SK-N-SH treated with all-trans-retinoic acid at 6 μM for 48 hours (cell line): ENCODE measurements at regions not wholly inside any gene's neighbourhood (a gene's known extent, or its start where the extent isn't known, plus 50 kb on each side); places are given as distances from the start of the nearest gene placed in this dataset.

Source experiments
- ATAC-seq: fragments of 200-7000 bp; cut with Tn5 transposase; 3 replicates; pipeline ENCODE4 v1.9.1; 2020; ENCODE audit warnings: mild to moderate bottlenecking, moderate library complexity
- ARNTL ChIP-seq: fragments of 450-650 bp; formaldehyde crosslinking; IDR thresholded peaks from 2 replicates; pipeline ENCODE4 v1.5.0; 2020; ENCODE audit warnings: low read depth, mild to moderate bottlenecking, moderate library complexity, borderline replicate concordance
- BACH2 ChIP-seq: fragments of 250-450 bp; sonication (Bioruptor Pico); IDR thresholded peaks from 2 replicates; pipeline ENCODE4 v1.9.0; 2021; ENCODE audit warnings: mild to moderate bottlenecking, borderline replicate concordance
- CREB5 ChIP-seq: fragments of 250-450 bp; sonication (Bioruptor Pico); IDR thresholded peaks from 2 replicates; pipeline ENCODE4 v1.5.1; 2020; ENCODE audit warnings: low read depth, mild to moderate bottlenecking, moderate library complexity
- CSDC2 ChIP-seq: fragments of 250-450 bp; sonication (Bioruptor Pico); IDR thresholded peaks from 2 replicates; pipeline ENCODE4 v1.5.0; 2020; ENCODE audit warnings: mild to moderate bottlenecking, moderate library complexity
- CSRNP3 ChIP-seq: fragments of 250-450 bp; sonication (Bioruptor Pico); IDR thresholded peaks from 2 replicates; pipeline ENCODE4 v1.5.1; 2021; ENCODE audit warnings: mild to moderate bottlenecking, moderate library complexity
- ESRRG ChIP-seq: fragments of 250-450 bp; sonication (Bioruptor Pico); IDR thresholded peaks from 2 replicates; pipeline ENCODE4 v1.6.1; 2021; ENCODE audit warnings: mild to moderate bottlenecking
- GLIS3 ChIP-seq: fragments of 250-450 bp; sonication (Bioruptor Pico); IDR thresholded peaks from 2 replicates; pipeline ENCODE4 v1.5.0; 2020; ENCODE audit warnings: mild to moderate bottlenecking, moderate library complexity
- ISL1 ChIP-seq: fragments of 250-450 bp; sonication (Bioruptor Pico); IDR thresholded peaks from 2 replicates; pipeline ENCODE4 v2.1.2; 2022; ENCODE audit warnings: mild to moderate bottlenecking, moderate library complexity
- OSR1 ChIP-seq: fragments of 250-450 bp; sonication (Bioruptor Pico); IDR thresholded peaks from 2 replicates; pipeline ENCODE4 v1.8.0; 2022; ENCODE audit warnings: moderate library complexity, mild to moderate bottlenecking, inconsistent platforms
- PATZ1 ChIP-seq: fragments of 250-450 bp; sonication (Bioruptor Pico); IDR thresholded peaks from 2 replicates; pipeline ENCODE4 v1.8.0; 2020; ENCODE audit warnings: mild to moderate bottlenecking, moderate library complexity, borderline replicate concordance
- PPARA ChIP-seq: fragments of 250-450 bp; sonication (Bioruptor Pico); IDR thresholded peaks from 2 replicates; pipeline ENCODE4 v1.5.0; 2020; ENCODE audit warnings: mild to moderate bottlenecking, borderline replicate concordance
- RARB ChIP-seq: fragments of 250-450 bp; sonication (Bioruptor Pico); IDR thresholded peaks from 2 replicates; pipeline ENCODE4 v1.8.0; 2021; ENCODE audit warnings: mild to moderate bottlenecking, moderate library complexity
- SNAI2 ChIP-seq: fragments of 250-450 bp; sonication (Bioruptor Pico); IDR thresholded peaks from 2 replicates; pipeline ENCODE4 v1.5.0; 2020; ENCODE audit warnings: mild to moderate bottlenecking, moderate library complexity
- TCF4 ChIP-seq: fragments of 250-450 bp; sonication (Bioruptor Pico); IDR thresholded peaks from 2 replicates; pipeline ENCODE4 v1.8.0; 2021; ENCODE audit warnings: mild to moderate bottlenecking, moderate library complexity, borderline replicate concordance
- TOX ChIP-seq: fragments of 250-450 bp; sonication (Bioruptor Pico); IDR thresholded peaks from 2 replicates; pipeline ENCODE4 v1.8.0; 2021; ENCODE audit warnings: mild to moderate bottlenecking, moderate library complexity, borderline replicate concordance
- TSHZ2 ChIP-seq: fragments of 250-450 bp; sonication (Bioruptor Pico); IDR thresholded peaks from 2 replicates; pipeline ENCODE4 v1.5.0; 2020; ENCODE audit warnings: mild to moderate bottlenecking, moderate library complexity
- ZC3H10 ChIP-seq: fragments of 250-450 bp; sonication (Bioruptor Pico); IDR thresholded peaks from 2 replicates; pipeline ENCODE4 v1.5.1; 2021; ENCODE audit warnings: mild to moderate bottlenecking, moderate library complexity
- ZFP3 ChIP-seq: fragments of 250-450 bp; sonication (Bioruptor Pico); IDR thresholded peaks from 2 replicates; pipeline ENCODE4 v1.5.0; 2020; ENCODE audit warnings: mild to moderate bottlenecking, moderate library complexity
- ZFP30 ChIP-seq: fragments of 450-650 bp; formaldehyde crosslinking; IDR thresholded peaks from 2 replicates; pipeline ENCODE4 v1.5.0; 2022; ENCODE audit warnings: mild to moderate bottlenecking, moderate library complexity
- ZNF565 ChIP-seq: fragments of 450-650 bp; formaldehyde crosslinking; conservative IDR thresholded peaks from 2 replicates; pipeline ENCODE4 v1.5.0; 2020; ENCODE audit warnings: low read depth, mild to moderate bottlenecking, moderate library complexity
- ZNF8 ChIP-seq: fragments of 450-650 bp; formaldehyde crosslinking; IDR thresholded peaks from 2 replicates; pipeline ENCODE4 v1.5.0; 2020; ENCODE audit warnings: mild to moderate bottlenecking, moderate library complexity
- TF ChIP-seq, protein P1 (sequence below): fragments of 250-450 bp; sonication (Bioruptor Pico); IDR thresholded peaks from 2 replicates; pipeline ENCODE4 v1.8.0; 2021; ENCODE audit warnings: low read depth, mild to moderate bottlenecking, moderate library complexity, borderline replicate concordance

- ATAC-seq: no peak
- TF ChIP-seq SNAI2 (CRISPR knock-in tag) (no peak), TCF4 (CRISPR knock-in tag) (no peak), CREB5 (CRISPR knock-in tag) (no peak), OSR1 (CRISPR knock-in tag) (no peak), RARB (CRISPR knock-in tag) (no peak), ZFP3 (CRISPR knock-in tag) (no peak), ISL1 (no peak), ZNF8 (CRISPR knock-in tag) (no peak), TOX (CRISPR knock-in tag) (no peak), TSHZ2 (CRISPR knock-in tag) (no peak), ZC3H10 (no peak)
- TF ChIP-seq, protein P1, sequence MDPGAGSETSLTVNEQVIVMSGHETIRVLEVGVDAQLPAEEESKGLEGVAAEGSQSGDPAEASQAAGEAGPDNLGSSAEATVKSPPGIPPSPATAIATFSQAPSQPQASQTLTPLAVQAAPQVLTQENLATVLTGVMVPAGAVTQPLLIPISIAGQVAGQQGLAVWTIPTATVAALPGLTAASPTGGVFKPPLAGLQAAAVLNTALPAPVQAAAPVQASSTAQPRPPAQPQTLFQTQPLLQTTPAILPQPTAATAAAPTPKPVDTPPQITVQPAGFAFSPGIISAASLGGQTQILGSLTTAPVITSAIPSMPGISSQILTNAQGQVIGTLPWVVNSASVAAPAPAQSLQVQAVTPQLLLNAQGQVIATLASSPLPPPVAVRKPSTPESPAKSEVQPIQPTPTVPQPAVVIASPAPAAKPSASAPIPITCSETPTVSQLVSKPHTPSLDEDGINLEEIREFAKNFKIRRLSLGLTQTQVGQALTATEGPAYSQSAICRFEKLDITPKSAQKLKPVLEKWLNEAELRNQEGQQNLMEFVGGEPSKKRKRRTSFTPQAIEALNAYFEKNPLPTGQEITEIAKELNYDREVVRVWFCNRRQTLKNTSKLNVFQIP (CRISPR knock-in tag): no peak
These were observed 471.6 kb downstream of the CPS1 start for GRCh38 chr2:211027976-211028375.

DNA sequence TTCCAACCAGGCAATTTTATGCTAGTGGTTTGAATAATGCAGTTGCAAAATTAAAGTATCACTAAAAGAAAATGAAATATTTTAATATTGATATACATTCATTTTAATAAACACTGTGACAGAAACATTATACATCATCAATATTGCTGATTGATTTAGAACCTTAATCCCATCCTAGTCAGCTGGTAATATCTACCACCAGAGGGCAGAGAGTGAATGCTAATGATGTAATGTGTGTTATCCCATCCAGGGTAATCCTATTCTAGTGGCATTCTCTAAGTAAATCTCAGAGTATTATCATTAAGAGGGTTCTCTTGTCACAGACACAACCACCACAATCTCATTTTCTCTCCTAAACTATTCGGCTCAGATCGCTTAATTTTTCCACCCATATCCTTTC is 477.4 kb downstream of the CPS1 start:
- no peak for TF ChIP-seq PPARA (CRISPR knock-in tag)
- no peak for TF ChIP-seq ZNF565 (CRISPR knock-in tag)
- TF ChIP-seq TCF4 (CRISPR knock-in tag): no peak
- TF ChIP-seq ZNF8 (CRISPR knock-in tag): no peak
- no peak for TF ChIP-seq PATZ1
- no peak for TF ChIP-seq ZC3H10
- ATAC-seq: peak; percentile 78

DNA sequence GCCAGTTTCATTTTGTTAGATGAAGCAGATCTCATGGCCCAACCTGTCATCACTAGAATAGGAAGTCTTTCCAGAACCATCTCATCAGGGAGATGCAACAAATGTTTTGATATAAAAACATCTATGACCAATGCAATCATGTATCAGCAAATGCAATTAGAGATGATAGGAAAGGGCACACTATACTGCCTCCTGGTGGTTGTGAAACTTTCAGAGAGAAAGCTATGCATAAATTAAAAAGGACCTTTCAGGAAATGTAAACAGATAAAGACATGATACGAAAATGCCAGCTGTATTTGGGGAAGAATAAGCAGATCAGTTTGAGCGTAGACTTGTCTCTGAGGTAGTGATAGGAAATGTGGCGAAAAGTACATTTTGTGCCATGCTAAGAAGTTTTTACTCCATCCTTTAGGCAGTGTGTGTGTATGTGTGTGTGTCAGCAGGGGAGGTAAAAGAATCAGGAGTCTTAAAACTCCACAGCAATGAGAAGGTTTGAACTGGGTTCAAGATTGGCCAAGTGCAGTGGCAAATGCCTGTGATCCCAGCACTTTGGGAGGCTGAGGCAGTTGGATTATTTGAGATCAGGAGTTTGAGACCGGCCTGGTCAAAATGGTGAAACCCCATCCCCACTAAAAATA is 479.3 kb downstream of the CPS1 start:
- no peak for TF ChIP-seq RARB (CRISPR knock-in tag)
- no peak for TF ChIP-seq SNAI2 (CRISPR knock-in tag)
- no peak for TF ChIP-seq GLIS3 (CRISPR knock-in tag)
- TF ChIP-seq CSRNP3 (CRISPR knock-in tag): no peak
- no peak for TF ChIP-seq OSR1 (CRISPR knock-in tag)
- TF ChIP-seq CSDC2 (CRISPR knock-in tag): no peak
- no peak for TF ChIP-seq ZC3H10
- TF ChIP-seq TCF4 (CRISPR knock-in tag): no peak
- TF ChIP-seq TOX (CRISPR knock-in tag): no peak
- no peak for TF ChIP-seq BACH2 (CRISPR knock-in tag)
- no peak for TF ChIP-seq ISL1
- no peak for TF ChIP-seq PPARA (CRISPR knock-in tag)
- TF ChIP-seq ZNF8 (CRISPR knock-in tag): no peak
- TF ChIP-seq PATZ1: no peak
- TF ChIP-seq ARNTL: no peak
- TF ChIP-seq ZNF565 (CRISPR knock-in tag): no peak
- TF ChIP-seq TSHZ2 (CRISPR knock-in tag): no peak
- no peak for TF ChIP-seq ESRRG (CRISPR knock-in tag)
- no peak for TF ChIP-seq ZFP30 (CRISPR knock-in tag)
- no peak for TF ChIP-seq ZFP3 (CRISPR knock-in tag)
- ATAC-seq: peak; percentile 47
